ENCODE measurements at regions not wholly inside any gene's neighbourhood (a gene's known extent, or its start where the extent isn't known, plus 50 kb on each side); places are given as distances from the start of the nearest gene placed in this dataset.

DNA sequence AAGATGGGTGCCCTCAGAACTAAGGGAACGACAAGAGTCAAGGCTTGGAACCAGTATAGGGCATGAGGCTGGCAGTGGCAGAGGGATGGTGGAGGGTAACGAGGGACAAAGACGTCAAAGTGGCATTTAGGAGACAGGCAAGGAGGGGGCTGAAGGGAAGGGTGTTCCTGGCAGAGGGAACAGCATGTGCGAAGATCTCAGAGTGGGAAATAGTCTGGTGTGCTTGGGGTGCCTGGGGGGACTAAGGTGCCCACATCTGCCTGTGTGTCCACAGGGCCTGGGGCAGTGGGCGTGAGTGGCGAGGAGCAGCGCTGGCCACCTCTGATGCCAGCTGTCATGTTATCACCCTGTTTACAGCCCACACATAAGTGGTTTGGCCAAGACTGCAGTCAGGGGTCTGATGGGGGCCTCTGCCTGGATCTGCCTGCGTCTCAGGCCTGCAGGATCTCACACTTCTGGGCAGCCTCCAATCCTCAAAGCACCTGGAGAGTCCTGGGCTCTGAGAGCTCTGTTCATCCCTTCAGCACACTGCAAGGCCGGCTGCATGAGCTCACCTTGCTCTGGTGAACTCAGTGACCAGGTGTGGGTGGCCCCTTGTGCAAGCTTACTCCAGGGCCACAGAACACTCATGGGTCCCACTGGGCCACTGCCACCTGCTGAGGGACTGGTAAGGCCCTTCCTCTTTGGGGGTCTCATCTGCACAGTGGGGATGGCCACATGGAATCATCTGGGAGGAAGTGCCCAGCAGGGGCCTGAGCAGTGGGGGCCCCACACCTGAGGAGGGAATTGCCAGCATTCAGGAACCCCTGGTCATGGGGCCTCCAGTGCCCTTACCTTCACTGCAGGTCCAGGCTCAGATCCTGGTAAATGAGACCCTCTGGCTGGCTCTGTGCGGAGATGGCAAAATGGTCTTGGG is 89.7 kb upstream of the SHISAL1 start:
- no peak for ATAC-seq

DNA sequence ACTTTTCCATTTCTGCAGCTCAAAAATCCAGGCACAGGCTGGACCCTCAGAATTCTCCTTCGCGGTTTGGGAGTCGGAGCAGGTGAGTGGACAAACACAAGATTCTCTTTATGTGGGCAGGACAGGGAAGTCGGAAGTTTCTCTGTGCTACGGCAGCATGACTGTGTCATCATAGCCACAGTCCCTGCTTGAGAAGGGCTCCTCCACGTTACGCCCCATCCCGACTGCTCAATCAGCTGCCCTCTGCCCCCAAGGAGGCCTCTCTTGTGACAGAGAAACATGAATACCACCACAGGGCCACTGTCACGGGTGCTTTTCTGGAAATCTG is 89.0 kb upstream of the SHISAL1 start:
- no peak for ATAC-seq

DNA sequence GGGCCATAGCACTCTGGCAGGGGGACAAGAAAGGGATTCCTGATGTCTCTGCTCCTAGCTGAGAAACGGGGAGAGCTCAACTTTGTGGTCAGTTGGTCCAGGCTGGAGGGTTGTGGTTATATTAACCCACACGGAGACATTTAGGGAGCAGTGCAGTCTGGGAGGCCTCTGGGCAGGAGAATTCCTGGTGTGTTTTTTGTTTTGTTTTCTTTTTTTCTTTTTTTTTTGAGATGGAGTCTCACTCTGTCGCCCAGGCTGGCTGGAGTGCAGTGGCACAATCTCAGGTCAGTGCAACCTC is 88.0 kb upstream of the SHISAL1 start:
- ATAC-seq: no peak

- no peak for ATAC-seq
Measured at GRCh38 chr22:44399906-44400762, 87.4 kb upstream of the SHISAL1 start.

GRCh38 chr22:44398856-44399837 is 86.4 kb upstream of the SHISAL1 start:
- ATAC-seq: no peak

DNA sequence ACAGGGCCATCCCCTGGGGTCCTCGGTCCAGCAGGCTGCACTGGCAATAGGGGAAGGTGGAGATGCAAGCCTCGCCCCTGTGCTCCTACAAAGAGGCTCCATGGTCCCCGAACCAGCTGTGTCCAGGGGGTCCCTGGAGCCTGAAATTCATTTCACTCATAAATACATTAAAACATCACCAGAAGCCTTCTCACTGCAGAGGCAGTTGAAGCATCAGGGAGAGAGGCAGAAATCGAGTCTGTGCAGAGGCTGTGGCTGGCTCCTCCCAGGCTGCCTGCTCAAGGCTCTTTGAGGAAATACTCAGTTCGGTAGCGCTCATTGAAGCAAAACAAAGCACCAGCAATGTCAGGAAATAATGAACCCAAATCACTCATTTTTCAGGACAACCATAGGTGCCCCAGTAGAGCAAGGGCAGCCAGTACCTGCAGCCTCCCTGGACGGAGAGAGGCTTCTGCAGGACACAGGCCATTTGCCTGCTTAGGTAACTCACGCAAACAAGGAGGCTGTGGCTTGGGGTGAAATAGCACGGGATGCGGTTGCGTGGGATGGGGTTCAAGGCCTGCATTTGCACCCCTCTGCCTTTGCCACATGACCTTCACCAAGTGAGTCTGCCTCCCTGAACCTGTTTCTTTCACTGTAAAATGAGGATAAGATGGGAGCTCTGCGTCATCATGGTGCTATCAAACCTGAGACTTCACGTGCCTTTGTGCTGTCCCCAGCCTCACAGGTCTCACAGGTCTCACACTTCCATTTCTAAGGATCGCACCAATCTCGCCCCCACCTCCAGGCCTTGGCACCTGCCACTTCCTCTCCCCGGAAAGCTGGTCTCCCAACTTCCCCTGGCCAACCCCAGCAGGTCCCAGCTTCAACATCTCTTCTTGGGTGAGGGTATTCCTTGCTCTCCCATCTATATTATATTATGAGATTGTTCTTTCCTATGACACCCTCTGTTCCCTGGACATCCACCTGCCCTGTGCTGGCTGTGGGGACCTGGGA is 84.3 kb upstream of the SHISAL1 start:
- no peak for ATAC-seq

DNA sequence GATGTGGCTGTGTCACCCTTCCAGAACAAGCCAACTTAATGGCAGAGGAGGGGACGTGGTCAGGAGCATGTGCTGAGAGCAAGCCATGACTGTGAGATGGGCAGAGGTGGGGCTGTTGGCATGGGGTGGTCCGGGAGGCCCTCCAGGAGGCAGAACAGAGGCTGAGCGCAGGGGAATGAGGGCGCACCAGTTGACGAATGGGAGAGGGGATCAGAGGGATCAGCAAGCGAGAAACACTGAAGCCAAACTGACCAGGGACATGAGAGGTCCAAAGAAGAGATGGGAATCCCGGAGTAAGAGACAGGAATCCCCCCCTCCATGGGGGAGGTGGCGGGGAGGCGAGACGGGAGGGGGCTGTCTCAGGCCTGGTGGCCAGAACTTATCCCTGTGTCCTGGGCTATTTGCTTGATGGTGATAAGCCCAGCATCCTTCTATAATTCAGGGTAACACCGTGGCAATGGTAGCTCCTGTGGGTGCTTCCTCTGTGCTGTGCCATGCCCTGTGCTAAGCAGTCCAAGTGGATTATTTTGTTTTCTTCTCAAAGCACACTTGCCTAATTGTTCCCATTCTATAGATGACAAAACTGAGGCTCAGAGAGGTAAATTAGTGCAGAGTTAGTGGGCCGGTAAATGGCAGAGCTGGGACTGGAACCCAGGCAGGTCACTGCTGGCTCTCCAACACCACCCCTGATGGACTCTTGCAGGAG is 83.4 kb upstream of the SHISAL1 start:
- ATAC-seq: no peak

- no peak for ATAC-seq
Measured at GRCh38 chr22:44395118-44396005, 82.6 kb upstream of the SHISAL1 start.

GRCh38 chr22:44394246-44395117 is 81.7 kb upstream of the SHISAL1 start:
- no peak for ATAC-seq

- no peak for ATAC-seq
Measured at GRCh38 chr22:44393066-44393465, 80.3 kb upstream of the SHISAL1 start.

DNA sequence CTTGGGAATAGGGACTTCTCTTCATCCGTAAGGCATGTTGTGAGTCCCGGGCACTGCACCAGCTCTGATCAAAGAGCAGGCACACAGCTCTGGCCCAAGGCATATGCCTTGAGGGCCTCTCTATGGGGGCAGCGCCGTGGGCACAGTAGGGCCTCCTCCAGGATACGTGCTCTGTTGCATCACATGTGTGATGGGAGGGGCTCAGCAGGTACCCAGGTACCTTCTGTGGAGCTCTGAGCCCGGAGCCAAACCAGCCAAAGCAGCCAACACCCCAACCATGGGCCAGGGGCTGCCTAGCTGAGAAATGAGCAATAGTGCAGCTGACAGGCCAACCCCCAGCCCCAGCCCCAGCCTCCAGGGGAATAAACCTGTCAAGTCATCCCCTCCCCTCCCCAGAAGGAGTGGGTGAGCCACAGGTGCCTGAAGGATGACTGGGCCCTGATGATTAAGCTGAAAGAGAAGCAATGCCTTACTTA is 79.7 kb upstream of the SHISAL1 start:
- no peak for ATAC-seq

DNA sequence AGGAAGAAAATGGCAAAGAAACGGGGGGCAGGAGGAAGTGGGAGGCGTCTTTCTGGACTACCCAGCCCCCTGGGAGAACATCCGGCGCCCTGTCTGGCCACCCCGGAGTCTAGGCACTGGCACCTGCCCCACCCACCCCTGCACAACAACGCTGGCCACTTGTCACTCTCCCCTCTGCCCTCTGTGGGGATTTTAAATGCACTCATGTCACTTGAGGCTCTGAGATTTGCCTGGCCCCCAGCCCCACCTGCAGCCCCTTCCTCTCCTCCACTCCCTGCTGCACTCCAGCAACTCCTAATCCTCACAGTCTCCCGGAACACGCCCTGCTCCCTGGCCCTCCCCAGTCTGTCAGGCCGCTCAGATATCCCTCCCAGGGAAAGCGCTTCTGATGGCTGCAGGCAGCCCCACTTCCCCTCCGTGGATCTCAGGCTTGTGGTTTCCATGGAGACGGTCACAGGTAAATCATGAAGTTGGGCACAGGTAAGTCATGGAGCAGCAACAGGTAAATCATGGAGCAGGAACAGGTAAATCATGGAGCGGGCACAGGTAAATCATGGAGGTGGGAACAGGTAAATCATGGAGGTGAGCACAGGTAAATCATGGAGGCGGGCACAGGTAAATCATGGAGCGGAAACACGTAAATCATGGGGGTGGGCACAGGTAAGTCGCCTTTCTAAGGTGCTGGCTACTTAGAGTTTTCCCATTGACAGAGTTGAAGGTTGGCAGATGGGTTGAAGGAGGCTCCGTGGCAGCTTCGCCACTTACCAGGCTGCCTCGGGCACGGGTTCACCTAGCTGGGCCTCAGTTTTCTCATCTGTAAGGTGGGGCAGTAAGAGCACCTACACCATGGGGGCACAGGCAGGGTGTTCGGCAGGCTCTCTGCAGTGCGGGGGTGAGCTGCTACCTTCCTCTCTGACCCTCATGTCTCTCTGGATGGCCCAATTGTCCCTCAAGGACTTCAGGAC is 79.0 kb upstream of the SHISAL1 start:
- no peak for ATAC-seq

DNA sequence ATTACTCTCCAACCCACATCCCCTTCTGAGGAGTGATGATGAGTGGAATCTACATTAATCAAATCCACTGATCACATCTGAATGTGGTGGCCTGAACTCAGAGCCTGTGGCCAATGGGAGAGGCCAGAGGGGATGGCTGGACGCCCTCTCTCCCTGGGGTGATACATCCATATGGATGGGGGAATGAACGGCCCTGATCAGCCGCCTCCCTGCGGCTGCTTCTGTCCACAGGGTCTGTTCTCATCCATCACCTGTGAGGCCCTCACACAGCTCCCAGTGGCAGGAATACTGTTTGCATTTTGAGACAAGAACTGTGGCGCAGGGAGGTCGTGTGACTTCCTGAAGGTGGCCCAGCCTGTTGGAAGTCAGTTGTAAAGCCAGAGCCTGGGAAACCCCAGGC is 78.3 kb upstream of the SHISAL1 start:
- ATAC-seq: no peak

DNA sequence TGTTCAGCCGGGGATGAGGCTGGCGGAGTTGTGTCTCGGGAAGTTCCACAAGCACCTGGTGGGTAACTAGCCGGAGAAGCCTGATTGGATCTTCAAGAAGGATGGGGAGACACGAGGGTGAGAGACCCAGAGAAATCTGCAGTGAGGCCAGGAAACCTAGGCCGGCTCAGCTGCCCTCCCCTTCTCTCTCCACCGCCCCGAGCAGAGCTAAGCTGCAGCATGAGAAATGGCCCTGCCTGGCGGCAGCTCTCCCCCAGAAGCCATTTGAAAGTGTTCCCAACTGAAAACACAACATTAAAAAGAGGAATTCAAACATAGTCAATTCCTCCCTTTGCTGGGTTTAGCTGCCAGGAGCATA is 77.8 kb upstream of the SHISAL1 start:
- no peak for ATAC-seq

- no peak for ATAC-seq
Measured at GRCh38 chr22:44389926-44390612, 77.3 kb upstream of the SHISAL1 start.

- ATAC-seq: no peak
Measured at GRCh38 chr22:44389181-44389580, 76.4 kb upstream of the SHISAL1 start.

- ATAC-seq: no peak
Measured at GRCh38 chr22:44387486-44387885, 74.7 kb upstream of the SHISAL1 start.

All from esophagus mucosa (tissue), 1 donor.